ENCODE measurements at regions not wholly inside any gene's neighbourhood (a gene's known extent, or its start where the extent isn't known, plus 50 kb on each side); places are given as distances from the start of the nearest gene placed in this dataset.

DNA sequence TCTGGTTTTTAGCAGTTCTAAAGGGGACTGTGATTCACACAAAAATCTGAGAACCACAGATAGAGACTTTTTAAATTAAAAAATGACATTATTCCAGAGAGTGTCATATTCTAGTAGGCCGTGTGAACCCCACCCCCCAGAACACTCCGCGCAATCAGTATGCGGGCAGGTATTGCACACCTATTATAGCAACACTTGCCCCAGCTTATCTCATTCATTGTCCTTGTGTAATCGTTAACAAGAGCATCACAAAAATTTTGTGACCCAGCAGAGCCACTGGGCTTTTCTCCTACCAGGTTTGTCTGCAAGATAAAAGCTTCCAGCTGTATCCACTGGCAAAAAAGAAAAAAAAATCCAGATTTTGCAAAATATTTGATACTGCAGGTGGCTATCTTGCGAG, 394.1 kb upstream of the SMIM31 start:
- TF ChIP-seq, protein P1, sequence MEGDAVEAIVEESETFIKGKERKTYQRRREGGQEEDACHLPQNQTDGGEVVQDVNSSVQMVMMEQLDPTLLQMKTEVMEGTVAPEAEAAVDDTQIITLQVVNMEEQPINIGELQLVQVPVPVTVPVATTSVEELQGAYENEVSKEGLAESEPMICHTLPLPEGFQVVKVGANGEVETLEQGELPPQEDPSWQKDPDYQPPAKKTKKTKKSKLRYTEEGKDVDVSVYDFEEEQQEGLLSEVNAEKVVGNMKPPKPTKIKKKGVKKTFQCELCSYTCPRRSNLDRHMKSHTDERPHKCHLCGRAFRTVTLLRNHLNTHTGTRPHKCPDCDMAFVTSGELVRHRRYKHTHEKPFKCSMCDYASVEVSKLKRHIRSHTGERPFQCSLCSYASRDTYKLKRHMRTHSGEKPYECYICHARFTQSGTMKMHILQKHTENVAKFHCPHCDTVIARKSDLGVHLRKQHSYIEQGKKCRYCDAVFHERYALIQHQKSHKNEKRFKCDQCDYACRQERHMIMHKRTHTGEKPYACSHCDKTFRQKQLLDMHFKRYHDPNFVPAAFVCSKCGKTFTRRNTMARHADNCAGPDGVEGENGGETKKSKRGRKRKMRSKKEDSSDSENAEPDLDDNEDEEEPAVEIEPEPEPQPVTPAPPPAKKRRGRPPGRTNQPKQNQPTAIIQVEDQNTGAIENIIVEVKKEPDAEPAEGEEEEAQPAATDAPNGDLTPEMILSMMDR (IDR thresholded peaks at IDR 0.05; ENCODE audit: control extremely low read depth in 1 of 3, insufficient read depth in 1 of 3, low read depth in 1 of 3, low read length in 3 of 3): no peak
- TF ChIP-seq MAFK (IDR thresholded peaks at IDR 0.05; ENCODE audit: low read depth, low read length) (no peak), ZNF274 (IDR thresholded peaks at IDR 0.05; ENCODE audit: borderline replicate concordance, extremely low read depth, low read length) (no peak), BACH1 (IDR thresholded peaks at IDR 0.05; ENCODE audit: low read length) (no peak), CBX8 (IDR thresholded peaks at IDR 0.05; ENCODE audit: borderline replicate concordance, low read depth, low read length) (no peak), SRF (IDR thresholded peaks at IDR 0.05; ENCODE audit: low read depth, low read length) (no peak), NRF1 (IDR thresholded peaks at IDR 0.05; ENCODE audit: low read depth, low read length) (no peak), EZH2 (IDR thresholded peaks at IDR 0.05; ENCODE audit: low read depth, low read length, severe bottlenecking) (no peak), EGR1 (IDR thresholded peaks at IDR 0.05; ENCODE audit: borderline replicate concordance, low read depth, low read length) (no peak), POLR2A (IDR thresholded peaks at IDR 0.05; ENCODE audit: control extremely low read depth in 1 of 2, low read depth in 2 of 2, low read length in 2 of 2) (no peak), SIN3A (conservative IDR thresholded peaks at IDR 0.05 in 1 of 2, IDR thresholded peaks at IDR 0.05 in 1 of 2; ENCODE audit: low read depth in 1 of 2, low read length in 2 of 2) (no peak), CBX5 (IDR thresholded peaks at IDR 0.05; ENCODE audit: low read depth, low read length) (no peak), HDAC6 (IDR thresholded peaks at IDR 0.05; ENCODE audit: low read depth, low read length) (no peak), POLR2AphosphoS5 (IDR thresholded peaks at IDR 0.05; ENCODE audit: low read depth, low read length) (no peak)

Measured in H1 (cell line).